SKM-1 (cell line): ENCODE measurements at regions not wholly inside any gene's neighbourhood (a gene's known extent, or its start where the extent isn't known, plus 50 kb on each side); places are given as distances from the start of the nearest gene placed in this dataset.

Experiments
- DNase-seq: peaks from one replicate; lab custom pipeline; 2025; ENCODE audit not compliant: unreplicated experiment; lab: John Stamatoyannopoulos, UW

GRCh38 chr1:195462646-195463045, 1145.6 kb downstream of the KCNT2 start:
- no peak for DNase-seq

GRCh38 chr1:195462152-195462551, 1146.1 kb downstream of the KCNT2 start:
- DNase-seq = no peak

GRCh38 chr1:195458365-195458764, 1149.9 kb downstream of the KCNT2 start:
- no peak for DNase-seq

GRCh38 chr1:195450794-195451193, 1157.4 kb downstream of the KCNT2 start:
- no peak for DNase-seq

GRCh38 chr1:195439661-195440060, 1168.6 kb downstream of the KCNT2 start:
- no peak for DNase-seq

- DNase-seq = no peak
These were observed 1173.6 kb downstream of the KCNT2 start for GRCh38 chr1:195434566-195435203.

- no peak for DNase-seq
These were observed 1177.4 kb downstream of the KCNT2 start for GRCh38 chr1:195430826-195431225.

GRCh38 chr1:195428927-195429326, 1179.3 kb downstream of the KCNT2 start:
- DNase-seq = no peak

GRCh38 chr1:195415584-195415983, 1192.7 kb downstream of the KCNT2 start:
- DNase-seq = no peak

- DNase-seq = no peak
These were observed 1213.7 kb downstream of the KCNT2 start for GRCh38 chr1:195394567-195394966.

GRCh38 chr1:195376190-195376589, 1232.0 kb downstream of the KCNT2 start:
- DNase-seq = no peak

- DNase-seq = no peak
These were observed 1234.4 kb downstream of the KCNT2 start for GRCh38 chr1:195373856-195374255.

- no peak for DNase-seq
These were observed 1263.1 kb downstream of the KCNT2 start for GRCh38 chr1:195345149-195345548.

- no peak for DNase-seq
These were observed 1270.6 kb downstream of the KCNT2 start for GRCh38 chr1:195337646-195338045.

GRCh38 chr1:195336812-195337211, 1271.4 kb downstream of the KCNT2 start:
- DNase-seq = no peak

- no peak for DNase-seq
These were observed 1272.7 kb downstream of the KCNT2 start for GRCh38 chr1:195335541-195335940.

GRCh38 chr1:195332102-195332501, 1276.1 kb downstream of the KCNT2 start:
- DNase-seq = no peak

- peak; percentile 29 for DNase-seq
These were observed 1279.6 kb downstream of the KCNT2 start for GRCh38 chr1:195328681-195329080.

- peak; percentile 37 for DNase-seq
These were observed 1280.1 kb downstream of the KCNT2 start for GRCh38 chr1:195328102-195328501.

- DNase-seq = no peak
These were observed 1280.9 kb downstream of the KCNT2 start for GRCh38 chr1:195327361-195327760.

- DNase-seq = no peak
These were observed 1281.9 kb downstream of the KCNT2 start for GRCh38 chr1:195326325-195326724.

- no peak for DNase-seq
These were observed 1283.1 kb downstream of the KCNT2 start for GRCh38 chr1:195325181-195325580.

GRCh38 chr1:195306281-195306680, 1302.0 kb downstream of the KCNT2 start:
- no peak for DNase-seq
